H9 (cell line): ENCODE measurements at regions not wholly inside any gene's neighbourhood (a gene's known extent, or its start where the extent isn't known, plus 50 kb on each side); places are given as distances from the start of the nearest gene placed in this dataset.

Source experiments
- DNase-seq: peaks from one replicate; pipeline ENCODE4 v3.0.0-alpha.2; 2017
- H2AFZ ChIP-seq: one replicate; pipeline ENCODE4 v1.6.1; 2013; ENCODE audit warnings: mild to moderate bottlenecking, low read length, control low read depth, moderate library complexity
- H2AK5ac ChIP-seq: 2 replicates; pipeline ENCODE4 v1.6.1; 2013; ENCODE audit warnings: low read length, control low read depth, mixed read lengths; ENCODE audit not compliant: insufficient read length
- H2BK120ac ChIP-seq: one replicate; pipeline ENCODE4 v1.6.1; 2013; ENCODE audit warnings: low read depth, mild to moderate bottlenecking, low read length, control low read depth, inconsistent platforms; ENCODE audit not compliant: poor library complexity, severe bottlenecking
- H2BK12ac ChIP-seq: 2 replicates; pipeline ENCODE4 v1.6.1; 2013; ENCODE audit warnings: low read length, control low read depth, mixed read lengths, low read depth; ENCODE audit not compliant: insufficient read length
- H2BK15ac ChIP-seq: 2 replicates; pipeline ENCODE4 v1.6.1; 2013; ENCODE audit warnings: low read depth, low read length, control low read depth
- H2BK20ac ChIP-seq: one replicate; pipeline ENCODE4 v1.6.1; 2013; ENCODE audit warnings: low read depth, mild to moderate bottlenecking, low read length, control low read depth, inconsistent platforms; ENCODE audit not compliant: poor library complexity, severe bottlenecking
- H2BK5ac ChIP-seq: 2 replicates; pipeline ENCODE4 v1.6.1; 2013; ENCODE audit warnings: low read length, control low read depth, mixed read lengths; ENCODE audit not compliant: insufficient read length
- H3K14ac ChIP-seq: 2 replicates; pipeline ENCODE4 v1.6.1; 2013; ENCODE audit warnings: low read length, control low read depth; ENCODE audit not compliant: insufficient read depth
- H3K18ac ChIP-seq: 2 replicates; pipeline ENCODE4 v1.6.1; 2013; ENCODE audit warnings: low read depth, mild to moderate bottlenecking, mixed read lengths, low read length, control low read depth; ENCODE audit not compliant: insufficient read length
- H3K23ac ChIP-seq: 2 replicates; pipeline ENCODE4 v1.6.1; 2013; ENCODE audit warnings: low read length, control low read depth, mixed read lengths, low read depth; ENCODE audit not compliant: insufficient read length
- H3K23me2 ChIP-seq: 2 replicates; pipeline ENCODE4 v1.6.1; 2013; ENCODE audit warnings: low read depth, mild to moderate bottlenecking, mixed read lengths, low read length, control low read depth; ENCODE audit not compliant: insufficient read length, poor library complexity, severe bottlenecking
- H3K27ac ChIP-seq: 2 replicates; pipeline ENCODE4 v1.5.1; 2013; ENCODE audit warnings: low read length, control low read depth, mixed read lengths, low read depth; ENCODE audit not compliant: insufficient read length
- H3K27me3 ChIP-seq: 2 replicates; pipeline ENCODE4 v1.6.1; 2013; ENCODE audit warnings: low read length, control low read depth, inconsistent platforms; ENCODE audit not compliant: insufficient read depth
- H3K4ac ChIP-seq: 2 replicates; pipeline ENCODE4 v1.6.1; 2013; ENCODE audit warnings: low read depth, mild to moderate bottlenecking, control low read depth, inconsistent platforms, low read length, moderate library complexity
- H3K4me1 ChIP-seq: 2 replicates; pipeline ENCODE4 v1.6.1; 2013; ENCODE audit warnings: low read length, control low read depth, inconsistent platforms; ENCODE audit not compliant: insufficient read depth
- H3K4me2 ChIP-seq: 2 replicates; pipeline ENCODE4 v1.6.1; 2013; ENCODE audit warnings: low read length, control low read depth, mixed read lengths; ENCODE audit not compliant: insufficient read length, insufficient read depth
- H3K56ac ChIP-seq: 2 replicates; pipeline ENCODE4 v1.6.1; 2013; ENCODE audit warnings: low read depth, mild to moderate bottlenecking, mixed read lengths, low read length, control low read depth; ENCODE audit not compliant: insufficient read length
- H3K79me1 ChIP-seq: 2 replicates; pipeline ENCODE4 v1.6.1; 2013; ENCODE audit warnings: low read depth, mild to moderate bottlenecking, moderate library complexity, low read length, control low read depth, inconsistent platforms; ENCODE audit not compliant: insufficient read depth, poor library complexity, severe bottlenecking
- H3K79me2 ChIP-seq: 2 replicates; pipeline ENCODE4 v1.6.1; 2013; ENCODE audit warnings: low read length, control low read depth, inconsistent platforms; ENCODE audit not compliant: insufficient read depth
- H3K9ac ChIP-seq: 2 replicates; pipeline ENCODE4 v1.6.1; 2013; ENCODE audit warnings: low read length, control low read depth, mixed read lengths; ENCODE audit not compliant: insufficient read length; ENCODE audit errors: extremely low read depth
- H3K9me3 ChIP-seq: one replicate; pipeline ENCODE4 v1.6.1; 2013; ENCODE audit warnings: low read depth, low read length, inconsistent platforms; ENCODE audit not compliant: control insufficient read depth
- H3T11ph ChIP-seq: one replicate; pipeline ENCODE4 v1.6.1; 2013; ENCODE audit warnings: mild to moderate bottlenecking, low read length, control low read depth, inconsistent platforms
- H4K20me1 ChIP-seq: one replicate; pipeline ENCODE4 v1.6.1; 2013; ENCODE audit not compliant: control insufficient read depth, insufficient read length, insufficient read depth
- H4K5ac ChIP-seq: 2 replicates; pipeline ENCODE4 v1.6.1; 2013; ENCODE audit warnings: low read depth, mild to moderate bottlenecking, mixed read lengths, low read length, control low read depth; ENCODE audit not compliant: insufficient read length
- H4K8ac ChIP-seq: replicated peaks from 2 replicates; pipeline ENCODE4 v1.6.1; 2013; ENCODE audit warnings: low read length, control low read depth, mixed read lengths, low read depth; ENCODE audit not compliant: insufficient read length
- H4K91ac ChIP-seq: 2 replicates; pipeline ENCODE4 v1.6.1; 2013; ENCODE audit warnings: low read depth, mild to moderate bottlenecking, moderate library complexity, mixed read lengths, low read length, control low read depth; ENCODE audit not compliant: insufficient read length
- H3K27ac Mint-ChIP-seq, 3 experiments: 2 replicates in 2 of 3; 3 replicates in 1 of 3; pipeline ENCODE4 v1.8.0; 2020 to 2021; ENCODE audit warnings: mixed read lengths in 3 of 3, mild to moderate bottlenecking in 1 of 3, moderate library complexity in 1 of 3
- H3K27me3 Mint-ChIP-seq: 2 replicates; pipeline ENCODE4 v1.8.0; 2021; ENCODE audit warnings: low read depth, mild to moderate bottlenecking, moderate library complexity, mixed read lengths
- H3K36me3 Mint-ChIP-seq, 3 experiments: 2 replicates in 2 of 3; 3 replicates in 1 of 3; pipeline ENCODE4 v1.8.0; 2020 to 2021; ENCODE audit warnings: low read depth in 3 of 3, mixed read lengths in 3 of 3; ENCODE audit not compliant: insufficient read depth in 1 of 3
- H3K4me1 Mint-ChIP-seq, 2 experiments: 2 replicates each; pipeline ENCODE4 v1.8.0; 2020; ENCODE audit warnings: mixed read lengths in 2 of 2
- H3K4me3 Mint-ChIP-seq, 2 experiments: 2 replicates in 1 of 2; 3 replicates in 1 of 2; pipeline ENCODE4 v1.8.0; 2020 to 2021; ENCODE audit warnings: mild to moderate bottlenecking in 2 of 2, mixed read lengths in 2 of 2, moderate library complexity in 1 of 2
- H3K9me3 Mint-ChIP-seq, 2 experiments: 2 replicates in 1 of 2; 3 replicates in 1 of 2; pipeline ENCODE4 v1.8.0; 2020; ENCODE audit warnings: mild to moderate bottlenecking in 2 of 2, mixed read lengths in 2 of 2, moderate library complexity in 1 of 2
- WGBS: extraction: QIAGEN DNeasy Blood & Tissue Kit; methylation state at CpG from one replicate; pipeline ENCODE4 v1.1.7; 2013; ENCODE audit warnings: missing lambda C conversion rate, low lambda C conversion rate, mixed read lengths; ENCODE audit not compliant: insufficient read length; ENCODE audit errors: extremely low coverage; 5-methylcytosine and 5-hydroxymethylcytosine counted together
- TF ChIP-seq, protein P1 (sequence below): fragments of 200-600 bp; sonication (generic); conservative IDR thresholded peaks from 3 replicates; pipeline ENCODE4 v1.8.0; 2021; ENCODE audit warnings: antibody characterized with exemption, mild to moderate bottlenecking

GRCh38 chr1:4019147-4019521 lies 119.1 kb upstream of the C1orf174 start:
- Histone ChIP-seq H2BK5ac (no peak overlapping the region), H3K18ac (no peak overlapping the region), H3K79me1 (no peaks in the 10 kb centered on the region), H4K20me1 (no peaks in the 10 kb centered on the region), H2BK120ac (no peak overlapping the region), H3K79me2 (no peaks in the 10 kb centered on the region), H3K4me1 (no peaks in the 10 kb centered on the region), H2BK20ac (no peak overlapping the region), H3K27ac (no peak overlapping the region), H3K4me2 (no peak overlapping the region), H2BK15ac (no peak overlapping the region), H4K8ac (no peak overlapping the region), H3T11ph (no peak overlapping the region), H2BK12ac (no peak overlapping the region), H2AFZ (no peak overlapping the region), H3K14ac (no peak overlapping the region; the same call in 1 of the 2 replicates), H3K9ac (no peak overlapping the region), H2AK5ac (no peak overlapping the region), H3K23me2 (no peaks in the 10 kb centered on the region), H4K91ac (no peak overlapping the region), H3K23ac (no peak overlapping the region), H3K27me3 (no peaks in the 10 kb centered on the region), H4K5ac (no peak overlapping the region), H3K56ac (no peak overlapping the region), H3K9me3 (no peaks in the 10 kb centered on the region), H3K4ac (no peak overlapping the region)
- Mint-ChIP-seq H3K36me3 (peaks cover 0 to 5% (median 4%) of the 10 kb centered on the region in 3 experiments; a peak in 5 of 7 replicates), H3K4me3 (no peak overlapping the region), H3K4me1 (peaks cover 7 to 14% of the 10 kb centered on the region in 2 experiments), H3K27me3 (peaks cover 10% of the 10 kb centered on the region), H3K27ac (no peak overlapping the region), H3K9me3 (peaks cover 5 to 8% of the 10 kb centered on the region in 2 experiments)
- no peak for DNase-seq
- TF ChIP-seq, protein P1, sequence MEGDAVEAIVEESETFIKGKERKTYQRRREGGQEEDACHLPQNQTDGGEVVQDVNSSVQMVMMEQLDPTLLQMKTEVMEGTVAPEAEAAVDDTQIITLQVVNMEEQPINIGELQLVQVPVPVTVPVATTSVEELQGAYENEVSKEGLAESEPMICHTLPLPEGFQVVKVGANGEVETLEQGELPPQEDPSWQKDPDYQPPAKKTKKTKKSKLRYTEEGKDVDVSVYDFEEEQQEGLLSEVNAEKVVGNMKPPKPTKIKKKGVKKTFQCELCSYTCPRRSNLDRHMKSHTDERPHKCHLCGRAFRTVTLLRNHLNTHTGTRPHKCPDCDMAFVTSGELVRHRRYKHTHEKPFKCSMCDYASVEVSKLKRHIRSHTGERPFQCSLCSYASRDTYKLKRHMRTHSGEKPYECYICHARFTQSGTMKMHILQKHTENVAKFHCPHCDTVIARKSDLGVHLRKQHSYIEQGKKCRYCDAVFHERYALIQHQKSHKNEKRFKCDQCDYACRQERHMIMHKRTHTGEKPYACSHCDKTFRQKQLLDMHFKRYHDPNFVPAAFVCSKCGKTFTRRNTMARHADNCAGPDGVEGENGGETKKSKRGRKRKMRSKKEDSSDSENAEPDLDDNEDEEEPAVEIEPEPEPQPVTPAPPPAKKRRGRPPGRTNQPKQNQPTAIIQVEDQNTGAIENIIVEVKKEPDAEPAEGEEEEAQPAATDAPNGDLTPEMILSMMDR, result no peak
- WGBS, result no CpG with 5 or more reads among the region's 13 CpGs
